ENCODE measurements at regions not wholly inside any gene's neighbourhood (a gene's known extent, or its start where the extent isn't known, plus 50 kb on each side); places are given as distances from the start of the nearest gene placed in this dataset.

DNA sequence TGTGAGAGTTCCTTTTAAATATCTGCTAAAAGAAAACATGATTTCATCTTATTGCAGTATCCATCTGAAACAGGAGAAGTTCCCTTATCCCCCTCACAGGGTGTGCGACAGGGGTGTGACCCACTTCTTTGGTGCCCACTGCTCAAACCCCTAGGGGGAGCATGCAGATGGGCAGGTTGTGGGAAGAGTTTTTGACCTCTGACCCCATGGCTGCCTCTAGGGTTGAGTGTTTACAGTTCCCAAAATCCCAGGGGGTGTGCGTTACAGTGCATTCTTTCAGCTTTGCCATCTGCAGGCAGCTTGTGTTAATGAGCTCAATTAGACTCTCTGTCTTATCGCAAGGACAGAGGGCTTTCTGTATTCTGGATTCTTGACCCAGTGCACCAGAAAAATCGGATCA lies 443.2 kb upstream of the FRG2C start:
- Histone ChIP-seq H3K4me2 (ENCODE audit: control insufficient read depth, extremely low read depth, insufficient read depth, low read depth, low read length) (no peak overlapping the region), H3K27ac (ENCODE audit: control insufficient read depth, insufficient read depth, low read length) (no peak overlapping the region), H3K79me2 (ENCODE audit: control insufficient read depth, insufficient read depth, low read length) (no peaks in the 10 kb centered on the region), H3K4me1 (ENCODE audit: control insufficient read depth, extremely low read depth, insufficient read depth, low read length) (no peaks in the 10 kb centered on the region), H3K9me3 (ENCODE audit: control insufficient read depth, low read depth, low read length) (no peaks in the 10 kb centered on the region), H3K4me3 (ENCODE audit: control insufficient read depth in 2 of 3, extremely low read depth in 1 of 3, insufficient read depth in 2 of 3, low read depth in 1 of 3, low read length in 3 of 3) (no peak overlapping the region), H3K36me3 (ENCODE audit: control insufficient read depth in 2 of 2, extremely low read depth in 1 of 2, insufficient read depth in 2 of 2, low read length in 2 of 2) (no peaks in the 10 kb centered on the region), H3K9me1 (ENCODE audit: control insufficient read depth, extremely low read depth, insufficient read depth, low read length) (no peaks in the 10 kb centered on the region), H4K20me1 (ENCODE audit: control insufficient read depth, extremely low read depth, insufficient read depth, low read length) (no peaks in the 10 kb centered on the region), H3K9ac (ENCODE audit: control insufficient read depth, extremely low read depth, insufficient read depth, low read length) (no peak overlapping the region), H2AFZ (ENCODE audit: control insufficient read depth, low read length) (no peak overlapping the region), H3K27me3 (ENCODE audit: control insufficient read depth, extremely low read depth, insufficient read depth, low read length) (no peaks in the 10 kb centered on the region)
- no peak for DNase-seq (ENCODE audit: low read depth, low spot score)
- no peak for TF ChIP-seq EZH2 (IDR thresholded peaks at IDR 0.05; ENCODE audit: low read length)
- TF ChIP-seq, protein P1, sequence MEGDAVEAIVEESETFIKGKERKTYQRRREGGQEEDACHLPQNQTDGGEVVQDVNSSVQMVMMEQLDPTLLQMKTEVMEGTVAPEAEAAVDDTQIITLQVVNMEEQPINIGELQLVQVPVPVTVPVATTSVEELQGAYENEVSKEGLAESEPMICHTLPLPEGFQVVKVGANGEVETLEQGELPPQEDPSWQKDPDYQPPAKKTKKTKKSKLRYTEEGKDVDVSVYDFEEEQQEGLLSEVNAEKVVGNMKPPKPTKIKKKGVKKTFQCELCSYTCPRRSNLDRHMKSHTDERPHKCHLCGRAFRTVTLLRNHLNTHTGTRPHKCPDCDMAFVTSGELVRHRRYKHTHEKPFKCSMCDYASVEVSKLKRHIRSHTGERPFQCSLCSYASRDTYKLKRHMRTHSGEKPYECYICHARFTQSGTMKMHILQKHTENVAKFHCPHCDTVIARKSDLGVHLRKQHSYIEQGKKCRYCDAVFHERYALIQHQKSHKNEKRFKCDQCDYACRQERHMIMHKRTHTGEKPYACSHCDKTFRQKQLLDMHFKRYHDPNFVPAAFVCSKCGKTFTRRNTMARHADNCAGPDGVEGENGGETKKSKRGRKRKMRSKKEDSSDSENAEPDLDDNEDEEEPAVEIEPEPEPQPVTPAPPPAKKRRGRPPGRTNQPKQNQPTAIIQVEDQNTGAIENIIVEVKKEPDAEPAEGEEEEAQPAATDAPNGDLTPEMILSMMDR (optimal IDR thresholded peaks at IDR 0.05 in 1 of 3, IDR thresholded peaks at IDR 0.05 in 1 of 3, conservative IDR thresholded peaks at IDR 0.05 in 1 of 3; ENCODE audit: extremely low read depth in 1 of 3, insufficient read depth in 2 of 3, low read length in 3 of 3) = no peak
- dilution Hi-C loops (cut with MboI; ENCODE audit: extremely low pct_ligation_motif_present, low sequenced_read_pairs) = no loop called here
- FAIRE-seq = no peak

DNA sequence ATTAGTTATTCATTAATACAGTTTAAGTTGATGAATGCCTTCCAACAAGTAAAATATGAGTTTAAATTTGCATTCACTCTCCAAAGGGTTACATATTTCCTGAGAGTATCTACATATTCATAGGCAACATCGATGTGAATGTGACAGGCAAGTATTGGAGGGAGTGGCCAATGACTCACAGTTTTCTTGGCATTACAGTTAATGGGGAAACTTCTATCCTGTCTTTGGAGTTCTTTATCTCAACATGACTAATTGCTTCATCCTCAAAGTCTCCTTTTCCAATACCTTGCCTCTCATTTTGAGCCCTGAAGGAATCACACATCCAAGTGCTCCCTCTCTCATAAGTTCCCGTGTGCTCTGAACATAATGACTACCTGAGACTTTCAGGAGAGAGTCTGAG lies 439.7 kb upstream of the FRG2C start:
- no peaks in the 10 kb centered on the region for H3K9me3 ChIP-seq (ENCODE audit: control insufficient read depth, low read depth, low read length)
- H3K9ac ChIP-seq (ENCODE audit: control insufficient read depth, extremely low read depth, insufficient read depth, low read length) = no peak overlapping the region
- H3K36me3 ChIP-seq (ENCODE audit: control insufficient read depth in 2 of 2, extremely low read depth in 1 of 2, insufficient read depth in 2 of 2, low read length in 2 of 2) = no peaks in the 10 kb centered on the region
- no peaks in the 10 kb centered on the region for H3K4me1 ChIP-seq (ENCODE audit: control insufficient read depth, extremely low read depth, insufficient read depth, low read length)
- TF ChIP-seq, protein P1 (optimal IDR thresholded peaks at IDR 0.05 in 1 of 3, IDR thresholded peaks at IDR 0.05 in 1 of 3, conservative IDR thresholded peaks at IDR 0.05 in 1 of 3; ENCODE audit: extremely low read depth in 1 of 3, insufficient read depth in 2 of 3, low read length in 3 of 3) = no peak
- DNase-seq (ENCODE audit: low read depth, low spot score) = no peak
- H3K9me1 ChIP-seq (ENCODE audit: control insufficient read depth, extremely low read depth, insufficient read depth, low read length) = no peaks in the 10 kb centered on the region
- FAIRE-seq = peak; percentile 74
- no peaks in the 10 kb centered on the region for H3K79me2 ChIP-seq (ENCODE audit: control insufficient read depth, insufficient read depth, low read length)
- no peaks in the 10 kb centered on the region for H3K27me3 ChIP-seq (ENCODE audit: control insufficient read depth, extremely low read depth, insufficient read depth, low read length)
- no peak overlapping the region for H3K4me3 ChIP-seq (ENCODE audit: control insufficient read depth in 2 of 3, extremely low read depth in 1 of 3, insufficient read depth in 2 of 3, low read depth in 1 of 3, low read length in 3 of 3)
- H3K27ac ChIP-seq (ENCODE audit: control insufficient read depth, insufficient read depth, low read length) = no peak overlapping the region
- H4K20me1 ChIP-seq (ENCODE audit: control insufficient read depth, extremely low read depth, insufficient read depth, low read length) = no peaks in the 10 kb centered on the region
- H2AFZ ChIP-seq (ENCODE audit: control insufficient read depth, low read length) = no peak overlapping the region
- dilution Hi-C loops (cut with MboI; ENCODE audit: extremely low pct_ligation_motif_present, low sequenced_read_pairs) = no loop called here
- no peak overlapping the region for H3K4me2 ChIP-seq (ENCODE audit: control insufficient read depth, extremely low read depth, insufficient read depth, low read depth, low read length)

Measured in keratinocyte (primary cell).